ENCODE measurements at regions not wholly inside any gene's neighbourhood (a gene's known extent, or its start where the extent isn't known, plus 50 kb on each side); places are given as distances from the start of the nearest gene placed in this dataset.

DNA sequence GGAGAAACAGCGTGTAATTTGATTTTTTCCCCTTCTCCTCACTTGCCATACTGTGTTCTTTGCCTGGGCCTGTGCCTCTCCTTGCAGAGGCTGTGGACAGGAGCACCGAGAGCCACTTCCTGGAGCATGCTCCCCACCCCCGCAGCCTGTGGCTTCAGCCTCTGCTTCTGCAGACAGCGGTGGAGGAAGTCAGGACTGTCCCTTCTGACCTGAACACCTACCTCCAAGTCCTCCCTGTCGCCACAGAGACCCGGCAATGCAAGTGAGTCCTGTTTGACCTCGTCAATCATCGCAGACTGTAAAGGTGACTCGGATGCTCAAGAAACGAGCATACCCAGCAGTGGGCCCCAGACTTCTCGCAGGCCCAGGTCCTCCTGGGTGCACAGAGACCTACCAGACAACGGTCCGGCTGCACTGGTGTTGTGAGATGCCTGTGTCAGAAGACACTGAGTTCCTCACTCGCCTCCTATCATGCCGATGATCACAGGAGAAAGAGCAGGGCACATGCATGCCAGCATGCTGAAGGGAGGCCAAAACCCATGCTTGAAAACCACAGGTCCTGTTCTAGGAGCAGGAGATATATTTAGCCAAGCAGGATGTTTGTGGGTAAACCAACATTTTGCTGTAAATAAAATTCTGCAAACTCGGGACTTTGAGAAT, 198.8 kb downstream of the AUH start:
- TF ChIP-seq ZFX (IDR thresholded peaks at IDR 0.05) = no peak
- H3K27ac ChIP-seq = no peak overlapping the region

DNA sequence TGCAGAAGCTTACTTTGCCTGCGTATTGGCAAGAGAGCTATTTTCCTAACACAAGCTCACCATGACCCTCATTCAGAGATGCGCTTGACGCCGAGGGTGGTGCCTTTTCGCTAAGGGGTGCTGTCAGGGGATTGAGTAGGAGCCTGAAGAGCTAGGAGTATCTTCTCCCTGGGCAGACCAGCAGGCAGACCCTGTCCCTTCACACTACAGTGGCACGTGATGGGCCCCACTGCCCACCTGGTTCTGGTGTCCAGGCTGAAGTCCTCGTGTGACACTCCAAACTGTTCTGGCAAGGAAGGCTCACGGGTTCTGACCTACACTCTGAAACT, 198.3 kb downstream of the AUH start:
- TF ChIP-seq, protein P1, sequence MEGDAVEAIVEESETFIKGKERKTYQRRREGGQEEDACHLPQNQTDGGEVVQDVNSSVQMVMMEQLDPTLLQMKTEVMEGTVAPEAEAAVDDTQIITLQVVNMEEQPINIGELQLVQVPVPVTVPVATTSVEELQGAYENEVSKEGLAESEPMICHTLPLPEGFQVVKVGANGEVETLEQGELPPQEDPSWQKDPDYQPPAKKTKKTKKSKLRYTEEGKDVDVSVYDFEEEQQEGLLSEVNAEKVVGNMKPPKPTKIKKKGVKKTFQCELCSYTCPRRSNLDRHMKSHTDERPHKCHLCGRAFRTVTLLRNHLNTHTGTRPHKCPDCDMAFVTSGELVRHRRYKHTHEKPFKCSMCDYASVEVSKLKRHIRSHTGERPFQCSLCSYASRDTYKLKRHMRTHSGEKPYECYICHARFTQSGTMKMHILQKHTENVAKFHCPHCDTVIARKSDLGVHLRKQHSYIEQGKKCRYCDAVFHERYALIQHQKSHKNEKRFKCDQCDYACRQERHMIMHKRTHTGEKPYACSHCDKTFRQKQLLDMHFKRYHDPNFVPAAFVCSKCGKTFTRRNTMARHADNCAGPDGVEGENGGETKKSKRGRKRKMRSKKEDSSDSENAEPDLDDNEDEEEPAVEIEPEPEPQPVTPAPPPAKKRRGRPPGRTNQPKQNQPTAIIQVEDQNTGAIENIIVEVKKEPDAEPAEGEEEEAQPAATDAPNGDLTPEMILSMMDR (conservative IDR thresholded peaks at IDR 0.05) = no peak
- TF ChIP-seq ZFX (IDR thresholded peaks at IDR 0.05) = no peak
- H3K27ac ChIP-seq = no peak overlapping the region

DNA sequence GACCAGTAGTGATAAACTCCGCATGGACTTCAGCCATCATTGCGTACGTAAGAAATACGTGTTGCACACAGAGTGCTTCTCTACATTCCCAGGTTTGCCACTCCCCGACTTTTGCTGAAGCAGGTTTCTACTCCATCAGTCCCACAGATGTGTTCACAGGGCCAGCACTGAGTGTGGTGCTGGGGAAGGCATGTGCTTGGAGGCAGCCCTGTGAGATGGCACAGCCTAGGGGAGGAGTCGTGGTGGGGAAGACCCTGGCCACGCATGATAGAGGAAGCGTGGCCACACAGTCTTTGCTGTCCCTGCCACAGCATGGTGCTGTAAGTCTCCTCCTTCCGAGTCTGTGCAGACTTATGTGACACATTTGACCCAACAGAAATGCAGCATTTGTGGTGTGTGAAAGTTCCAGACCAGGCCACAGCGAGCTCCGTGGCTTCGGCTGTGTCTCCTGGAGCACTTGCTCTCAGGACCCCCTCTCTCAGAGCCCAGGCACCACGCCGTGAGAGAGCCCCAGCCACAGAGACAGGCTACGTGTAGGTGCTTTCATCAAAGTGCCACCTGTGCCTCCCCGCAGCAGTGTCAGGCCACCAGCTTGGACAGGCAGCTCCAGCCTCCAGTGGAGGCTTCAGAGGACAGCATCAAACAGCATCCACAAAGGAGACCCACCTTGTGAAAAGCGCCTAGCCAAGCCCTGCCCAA, 197.8 kb downstream of the AUH start:
- H3K27ac ChIP-seq = no peak overlapping the region
- TF ChIP-seq, protein P1 (conservative IDR thresholded peaks at IDR 0.05) = no peak
- TF ChIP-seq ZFX (IDR thresholded peaks at IDR 0.05) = no peak
